H9 (cell line): ENCODE measurements at regions not wholly inside any gene's neighbourhood (a gene's known extent, or its start where the extent isn't known, plus 50 kb on each side); places are given as distances from the start of the nearest gene placed in this dataset.

ENCODE experiments used
- DNase-seq: peaks from one replicate; pipeline ENCODE4 v3.0.0-alpha.2; 2017
- H2AFZ ChIP-seq: one replicate; pipeline ENCODE4 v1.6.1; 2013; ENCODE audit warnings: mild to moderate bottlenecking, low read length, control low read depth, moderate library complexity
- H2AK5ac ChIP-seq: 2 replicates; pipeline ENCODE4 v1.6.1; 2013; ENCODE audit warnings: low read length, control low read depth, mixed read lengths; ENCODE audit not compliant: insufficient read length
- H2BK120ac ChIP-seq: one replicate; pipeline ENCODE4 v1.6.1; 2013; ENCODE audit warnings: low read depth, mild to moderate bottlenecking, low read length, control low read depth, inconsistent platforms; ENCODE audit not compliant: poor library complexity, severe bottlenecking
- H2BK12ac ChIP-seq: 2 replicates; pipeline ENCODE4 v1.6.1; 2013; ENCODE audit warnings: low read length, control low read depth, mixed read lengths, low read depth; ENCODE audit not compliant: insufficient read length
- H2BK15ac ChIP-seq: 2 replicates; pipeline ENCODE4 v1.6.1; 2013; ENCODE audit warnings: low read depth, low read length, control low read depth
- H2BK20ac ChIP-seq: one replicate; pipeline ENCODE4 v1.6.1; 2013; ENCODE audit warnings: low read depth, mild to moderate bottlenecking, low read length, control low read depth, inconsistent platforms; ENCODE audit not compliant: poor library complexity, severe bottlenecking
- H2BK5ac ChIP-seq: 2 replicates; pipeline ENCODE4 v1.6.1; 2013; ENCODE audit warnings: low read length, control low read depth, mixed read lengths; ENCODE audit not compliant: insufficient read length
- H3K14ac ChIP-seq: 2 replicates; pipeline ENCODE4 v1.6.1; 2013; ENCODE audit warnings: low read length, control low read depth; ENCODE audit not compliant: insufficient read depth
- H3K18ac ChIP-seq: 2 replicates; pipeline ENCODE4 v1.6.1; 2013; ENCODE audit warnings: low read depth, mild to moderate bottlenecking, mixed read lengths, low read length, control low read depth; ENCODE audit not compliant: insufficient read length
- H3K23ac ChIP-seq: 2 replicates; pipeline ENCODE4 v1.6.1; 2013; ENCODE audit warnings: low read length, control low read depth, mixed read lengths, low read depth; ENCODE audit not compliant: insufficient read length
- H3K23me2 ChIP-seq: 2 replicates; pipeline ENCODE4 v1.6.1; 2013; ENCODE audit warnings: low read depth, mild to moderate bottlenecking, mixed read lengths, low read length, control low read depth; ENCODE audit not compliant: insufficient read length, poor library complexity, severe bottlenecking
- H3K27ac ChIP-seq: 2 replicates; pipeline ENCODE4 v1.5.1; 2013; ENCODE audit warnings: low read length, control low read depth, mixed read lengths, low read depth; ENCODE audit not compliant: insufficient read length
- H3K27me3 ChIP-seq: 2 replicates; pipeline ENCODE4 v1.6.1; 2013; ENCODE audit warnings: low read length, control low read depth, inconsistent platforms; ENCODE audit not compliant: insufficient read depth
- H3K4ac ChIP-seq: 2 replicates; pipeline ENCODE4 v1.6.1; 2013; ENCODE audit warnings: low read depth, mild to moderate bottlenecking, control low read depth, inconsistent platforms, low read length, moderate library complexity
- H3K4me1 ChIP-seq: 2 replicates; pipeline ENCODE4 v1.6.1; 2013; ENCODE audit warnings: low read length, control low read depth, inconsistent platforms; ENCODE audit not compliant: insufficient read depth
- H3K4me2 ChIP-seq: 2 replicates; pipeline ENCODE4 v1.6.1; 2013; ENCODE audit warnings: low read length, control low read depth, mixed read lengths; ENCODE audit not compliant: insufficient read length, insufficient read depth
- H3K56ac ChIP-seq: 2 replicates; pipeline ENCODE4 v1.6.1; 2013; ENCODE audit warnings: low read depth, mild to moderate bottlenecking, mixed read lengths, low read length, control low read depth; ENCODE audit not compliant: insufficient read length
- H3K79me1 ChIP-seq: 2 replicates; pipeline ENCODE4 v1.6.1; 2013; ENCODE audit warnings: low read depth, mild to moderate bottlenecking, moderate library complexity, low read length, control low read depth, inconsistent platforms; ENCODE audit not compliant: insufficient read depth, poor library complexity, severe bottlenecking
- H3K79me2 ChIP-seq: 2 replicates; pipeline ENCODE4 v1.6.1; 2013; ENCODE audit warnings: low read length, control low read depth, inconsistent platforms; ENCODE audit not compliant: insufficient read depth
- H3K9ac ChIP-seq: 2 replicates; pipeline ENCODE4 v1.6.1; 2013; ENCODE audit warnings: low read length, control low read depth, mixed read lengths; ENCODE audit not compliant: insufficient read length; ENCODE audit errors: extremely low read depth
- H3K9me3 ChIP-seq: one replicate; pipeline ENCODE4 v1.6.1; 2013; ENCODE audit warnings: low read depth, low read length, inconsistent platforms; ENCODE audit not compliant: control insufficient read depth
- H3T11ph ChIP-seq: one replicate; pipeline ENCODE4 v1.6.1; 2013; ENCODE audit warnings: mild to moderate bottlenecking, low read length, control low read depth, inconsistent platforms
- H4K20me1 ChIP-seq: one replicate; pipeline ENCODE4 v1.6.1; 2013; ENCODE audit not compliant: control insufficient read depth, insufficient read length, insufficient read depth
- H4K5ac ChIP-seq: 2 replicates; pipeline ENCODE4 v1.6.1; 2013; ENCODE audit warnings: low read depth, mild to moderate bottlenecking, mixed read lengths, low read length, control low read depth; ENCODE audit not compliant: insufficient read length
- H4K8ac ChIP-seq: replicated peaks from 2 replicates; pipeline ENCODE4 v1.6.1; 2013; ENCODE audit warnings: low read length, control low read depth, mixed read lengths, low read depth; ENCODE audit not compliant: insufficient read length
- H4K91ac ChIP-seq: 2 replicates; pipeline ENCODE4 v1.6.1; 2013; ENCODE audit warnings: low read depth, mild to moderate bottlenecking, moderate library complexity, mixed read lengths, low read length, control low read depth; ENCODE audit not compliant: insufficient read length
- H3K27ac Mint-ChIP-seq, 3 experiments: 2 replicates in 2 of 3; 3 replicates in 1 of 3; pipeline ENCODE4 v1.8.0; 2020 to 2021; ENCODE audit warnings: mixed read lengths in 3 of 3, mild to moderate bottlenecking in 1 of 3, moderate library complexity in 1 of 3
- H3K27me3 Mint-ChIP-seq: 2 replicates; pipeline ENCODE4 v1.8.0; 2021; ENCODE audit warnings: low read depth, mild to moderate bottlenecking, moderate library complexity, mixed read lengths
- H3K36me3 Mint-ChIP-seq, 3 experiments: 2 replicates in 2 of 3; 3 replicates in 1 of 3; pipeline ENCODE4 v1.8.0; 2020 to 2021; ENCODE audit warnings: low read depth in 3 of 3, mixed read lengths in 3 of 3; ENCODE audit not compliant: insufficient read depth in 1 of 3
- H3K4me1 Mint-ChIP-seq, 2 experiments: 2 replicates each; pipeline ENCODE4 v1.8.0; 2020; ENCODE audit warnings: mixed read lengths in 2 of 2
- H3K4me3 Mint-ChIP-seq, 2 experiments: 2 replicates in 1 of 2; 3 replicates in 1 of 2; pipeline ENCODE4 v1.8.0; 2020 to 2021; ENCODE audit warnings: mild to moderate bottlenecking in 2 of 2, mixed read lengths in 2 of 2, moderate library complexity in 1 of 2
- H3K9me3 Mint-ChIP-seq, 2 experiments: 2 replicates in 1 of 2; 3 replicates in 1 of 2; pipeline ENCODE4 v1.8.0; 2020; ENCODE audit warnings: mild to moderate bottlenecking in 2 of 2, mixed read lengths in 2 of 2, moderate library complexity in 1 of 2
- CTCF ChIP-seq: fragments of 200-600 bp; sonication (generic); conservative IDR thresholded peaks from 3 replicates; pipeline ENCODE4 v1.8.0; 2021; ENCODE audit warnings: antibody characterized with exemption, mild to moderate bottlenecking
- WGBS: extraction: QIAGEN DNeasy Blood & Tissue Kit; methylation state at CpG from one replicate; pipeline ENCODE4 v1.1.7; 2013; ENCODE audit warnings: missing lambda C conversion rate, low lambda C conversion rate, mixed read lengths; ENCODE audit not compliant: insufficient read length; ENCODE audit errors: extremely low coverage; 5-methylcytosine and 5-hydroxymethylcytosine counted together

DNA sequence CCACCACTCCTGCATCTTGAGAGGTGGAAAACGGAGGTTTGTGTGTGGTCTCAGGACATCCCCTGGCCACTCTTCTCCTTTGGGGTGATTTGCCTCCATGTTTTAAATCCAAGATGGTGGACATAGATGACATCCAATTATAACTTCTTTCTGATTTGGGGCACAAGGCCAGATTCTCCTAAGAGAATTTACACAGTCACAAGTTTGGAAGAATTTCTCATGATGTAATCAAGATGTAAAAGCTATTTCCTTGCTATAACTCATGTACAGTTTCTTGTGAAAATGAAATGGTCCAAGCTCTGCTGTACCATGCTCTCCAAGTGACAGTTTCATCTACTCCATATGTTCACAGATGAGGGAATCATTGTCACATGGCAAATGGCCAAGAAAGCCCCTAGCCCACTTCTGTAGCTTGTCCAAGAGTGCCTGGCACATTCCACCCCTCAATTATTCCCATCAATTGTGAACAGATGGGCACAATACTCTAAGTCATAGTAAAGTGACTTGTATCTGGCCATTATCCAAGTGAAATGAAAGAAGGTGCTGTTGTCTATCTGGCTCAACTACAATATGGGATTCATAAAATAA, 134.6 kb upstream of the ROPN1 start:
- Histone ChIP-seq H3K56ac (no peak overlapping the region), H3K9ac (no peak overlapping the region), H2AFZ (no peak overlapping the region), H2BK20ac (no peak overlapping the region), H3K14ac (no peak overlapping the region), H2BK5ac (no peak overlapping the region), H2BK15ac (no peak overlapping the region), H3K4me2 (no peak overlapping the region), H3T11ph (no peak overlapping the region), H3K4me1 (no peaks in the 10 kb centered on the region), H4K20me1 (no peaks in the 10 kb centered on the region), H3K27me3 (no peaks in the 10 kb centered on the region; the same call in 1 of the 2 replicates), H3K4ac (no peak overlapping the region), H4K91ac (no peak overlapping the region), H2BK12ac (no peak overlapping the region), H3K23me2 (no peaks in the 10 kb centered on the region), H4K5ac (no peak overlapping the region), H4K8ac (no peak overlapping the region), H2AK5ac (no peak overlapping the region), H3K18ac (no peak overlapping the region), H3K79me2 (no peaks in the 10 kb centered on the region), H3K9me3 (no peaks in the 10 kb centered on the region), H3K23ac (no peak overlapping the region), H2BK120ac (no peak overlapping the region), H3K79me1 (no peaks in the 10 kb centered on the region), H3K27ac (no peak overlapping the region)
- Mint-ChIP-seq H3K4me3 (no peak overlapping the region), H3K36me3 (no peaks in the 10 kb centered on the region), H3K9me3 (no peaks in the 10 kb centered on the region), H3K27ac (no peak overlapping the region), H3K27me3 (no peaks in the 10 kb centered on the region), H3K4me1 (peaks cover 4 to 5% of the 10 kb centered on the region in 2 experiments)
- no peak for DNase-seq
- TF ChIP-seq CTCF: no peak
- WGBS: no CpG with 5 or more reads among the region's 1 CpG
